ENCODE measurements at regions not wholly inside any gene's neighbourhood (a gene's known extent, or its start where the extent isn't known, plus 50 kb on each side); places are given as distances from the start of the nearest gene placed in this dataset.
A peak's percentile ranks its signal among the peaks of the same experiment; 100 is the strongest.

DNA sequence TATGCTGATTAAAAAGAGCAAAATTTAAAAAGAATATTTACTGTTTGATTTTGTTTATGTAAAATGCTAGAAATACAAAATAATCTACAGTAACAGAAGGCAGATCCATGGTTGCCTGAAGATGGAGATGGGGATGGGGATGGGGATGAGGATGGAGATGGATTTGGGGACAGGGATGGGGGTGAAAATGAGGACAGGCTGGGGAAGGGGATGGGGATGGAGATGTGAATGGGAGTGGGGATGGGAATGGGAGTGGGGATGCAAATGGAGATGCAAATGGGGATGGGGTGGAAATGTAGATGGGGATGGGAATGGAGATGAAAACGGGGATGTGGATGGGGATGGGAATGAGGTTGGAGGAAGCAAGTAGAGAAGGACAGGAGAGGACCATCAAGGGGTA lies 252.2 kb downstream of the PLPP3 start:
- H3K79me2 ChIP-seq (ENCODE audit: insufficient read depth): no peaks in the 10 kb centered on the region
- no peaks in the 10 kb centered on the region for H3K36me3 ChIP-seq (ENCODE audit: low read depth)
- no peak overlapping the region for H3K4me2 ChIP-seq (ENCODE audit: unreplicated experiment)
- no peaks in the 10 kb centered on the region for H3K9me3 ChIP-seq (ENCODE audit: low read depth)
- H3F3A ChIP-seq (ENCODE audit: insufficient read depth): no peaks in the 10 kb centered on the region
- DNase-seq: no peak
- H3K27me3 ChIP-seq (replicated peaks; ENCODE audit: insufficient read depth): no peaks in the 10 kb centered on the region
- no peaks in the 10 kb centered on the region for H4K20me1 ChIP-seq (ENCODE audit: insufficient read depth)
- no peak for TF ChIP-seq EZH2phosphoT487 (IDR thresholded peaks at IDR 0.05; ENCODE audit: insufficient read depth, low read depth)
- no peak for TF ChIP-seq EZH2 (IDR thresholded peaks at IDR 0.05; ENCODE audit: insufficient read depth, poor library complexity, severe bottlenecking)
- in situ Hi-C loops (cut with MboI): no loop called here
- H3K9ac ChIP-seq: no peak overlapping the region
- no peak overlapping the region for H2AFZ ChIP-seq
- H3K4me1 ChIP-seq (ENCODE audit: insufficient read depth): peaks cover 26% of the 10 kb centered on the region
- no peak overlapping the region for H3K27ac ChIP-seq
- H3K9me2 ChIP-seq (ENCODE audit: insufficient read depth): no peaks in the 10 kb centered on the region
- WGBS, 2 experiments (ENCODE audit: low coverage in 1 of 2, low lambda C conversion rate in 2 of 2, missing lambda C conversion rate in 2 of 2): 84 to 100% methylated on average over 1 of the region's 1 CpG
- no peak overlapping the region for H3K4me3 ChIP-seq

DNA sequence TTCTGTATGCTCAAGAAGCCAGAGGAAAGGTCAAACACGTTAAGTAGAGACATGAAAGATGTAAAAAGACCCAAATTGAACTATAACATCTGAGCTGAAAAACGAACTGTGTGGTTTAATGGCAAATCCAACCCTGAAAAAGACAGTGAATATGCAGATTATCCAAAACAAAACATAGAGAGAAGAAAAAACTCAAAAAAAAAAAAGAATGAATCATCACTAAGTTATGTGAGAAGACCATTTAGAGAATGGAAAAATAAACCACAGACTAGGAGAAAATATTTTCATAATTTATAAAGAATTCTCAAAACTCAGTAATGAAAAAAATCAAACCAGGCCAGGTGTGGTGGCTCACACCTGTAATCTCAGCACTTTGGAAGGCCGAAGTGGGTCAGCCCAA lies 253.3 kb downstream of the PLPP3 start:
- Histone ChIP-seq H3K4me1 (ENCODE audit: insufficient read depth) (peaks cover 26% of the 10 kb centered on the region), H3K9me2 (ENCODE audit: insufficient read depth) (no peaks in the 10 kb centered on the region), H2AFZ (0 out of 2 replicates have a peak overlapping the region, but pooled peaks have one; percentile 23), H3K4me2 (ENCODE audit: unreplicated experiment) (peak overlapping the region; percentile 10), H3K27me3 (replicated peaks; ENCODE audit: insufficient read depth) (no peaks in the 10 kb centered on the region), H3K36me3 (ENCODE audit: low read depth) (no peaks in the 10 kb centered on the region), H3K79me2 (ENCODE audit: insufficient read depth) (no peaks in the 10 kb centered on the region), H3K9ac (no peak overlapping the region), H3F3A (ENCODE audit: insufficient read depth) (no peaks in the 10 kb centered on the region), H3K27ac (no peak overlapping the region), H3K4me3 (no peak overlapping the region), H3K9me3 (ENCODE audit: low read depth) (no peaks in the 10 kb centered on the region), H4K20me1 (ENCODE audit: insufficient read depth) (no peaks in the 10 kb centered on the region)
- WGBS, 2 experiments (ENCODE audit: low coverage in 1 of 2, low lambda C conversion rate in 2 of 2, missing lambda C conversion rate in 2 of 2): 32 to 46% methylated on average over 3 of the region's 3 CpGs
- DNase-seq: peak; percentile 40
- in situ Hi-C loops (cut with MboI): no loop called here
- no peak for TF ChIP-seq EZH2phosphoT487 (IDR thresholded peaks at IDR 0.05; ENCODE audit: insufficient read depth, low read depth)
- TF ChIP-seq EZH2 (IDR thresholded peaks at IDR 0.05; ENCODE audit: insufficient read depth, poor library complexity, severe bottlenecking): no peak

DNA sequence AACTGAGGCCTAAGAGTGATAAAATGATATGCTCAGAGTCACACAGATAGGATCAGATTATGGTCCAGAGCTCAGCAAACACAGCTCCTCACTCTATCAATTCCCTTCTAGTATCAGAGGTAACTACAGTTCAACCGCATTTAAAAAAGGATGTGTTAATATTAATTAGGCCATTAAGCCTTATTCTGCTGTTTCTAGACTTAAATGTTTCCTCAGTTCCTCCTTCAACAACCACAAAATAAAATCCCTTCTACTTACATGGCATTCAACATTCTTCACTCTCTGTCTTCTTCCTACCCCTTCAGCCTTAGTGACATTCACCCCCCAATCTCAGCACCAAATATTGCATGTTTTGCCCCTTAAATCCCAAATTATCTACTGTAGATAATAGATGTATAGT lies 254.9 kb downstream of the PLPP3 start:
- Histone ChIP-seq H3K4me2 (ENCODE audit: unreplicated experiment) (no peak overlapping the region), H3K36me3 (ENCODE audit: low read depth) (no peaks in the 10 kb centered on the region), H3K9ac (no peak overlapping the region), H3K9me3 (ENCODE audit: low read depth) (no peaks in the 10 kb centered on the region), H3K4me3 (no peak overlapping the region), H3K27ac (no peak overlapping the region), H4K20me1 (ENCODE audit: insufficient read depth) (no peaks in the 10 kb centered on the region), H3K9me2 (ENCODE audit: insufficient read depth) (no peaks in the 10 kb centered on the region), H3F3A (ENCODE audit: insufficient read depth) (no peaks in the 10 kb centered on the region), H3K27me3 (replicated peaks; ENCODE audit: insufficient read depth) (no peaks in the 10 kb centered on the region), H2AFZ (no peak overlapping the region), H3K4me1 (ENCODE audit: insufficient read depth) (peaks cover 15% of the 10 kb centered on the region; the same call in 1 of the 2 replicates), H3K79me2 (ENCODE audit: insufficient read depth) (no peaks in the 10 kb centered on the region)
- 95 to 97% methylated on average over 1 of the region's 1 CpG for WGBS, 2 experiments (ENCODE audit: low coverage in 1 of 2, low lambda C conversion rate in 2 of 2, missing lambda C conversion rate in 2 of 2)
- in situ Hi-C loops (cut with MboI): no loop called here
- DNase-seq: no peak
- TF ChIP-seq EZH2 (IDR thresholded peaks at IDR 0.05; ENCODE audit: insufficient read depth, poor library complexity, severe bottlenecking) (no peak), EZH2phosphoT487 (IDR thresholded peaks at IDR 0.05; ENCODE audit: insufficient read depth, low read depth) (no peak)

DNA sequence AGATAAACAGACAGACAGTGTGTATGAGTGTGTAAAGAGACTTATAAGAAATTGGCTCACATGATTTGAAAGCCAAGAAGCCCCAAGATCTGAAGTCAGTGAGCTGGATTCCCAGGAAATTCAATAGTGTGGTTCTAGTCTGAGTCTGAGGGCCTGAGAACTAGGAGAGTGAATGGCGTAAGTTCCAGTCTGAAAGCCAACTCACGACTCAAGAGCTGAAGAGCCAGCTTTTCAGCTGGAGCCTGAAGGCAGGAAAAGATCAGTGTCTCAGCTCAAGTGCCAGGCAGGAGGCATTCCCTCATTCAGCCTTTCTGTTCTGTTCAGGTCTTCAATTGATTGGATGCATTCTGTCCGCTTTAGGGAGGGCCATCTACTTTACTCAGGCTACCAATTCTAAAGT lies 257.2 kb downstream of the PLPP3 start:
- no peaks in the 10 kb centered on the region for H3K36me3 ChIP-seq (ENCODE audit: low read depth)
- H3K4me1 ChIP-seq (ENCODE audit: insufficient read depth): peaks cover 11% of the 10 kb centered on the region; the same call in 1 of the 2 replicates
- no peaks in the 10 kb centered on the region for H3K79me2 ChIP-seq (ENCODE audit: insufficient read depth)
- TF ChIP-seq EZH2phosphoT487 (IDR thresholded peaks at IDR 0.05; ENCODE audit: insufficient read depth, low read depth) (no peak), EZH2 (IDR thresholded peaks at IDR 0.05; ENCODE audit: insufficient read depth, poor library complexity, severe bottlenecking) (no peak)
- no peak overlapping the region for H3K4me3 ChIP-seq
- in situ Hi-C loops (cut with MboI): no loop called here
- no peak overlapping the region for H3K9ac ChIP-seq
- no peaks in the 10 kb centered on the region for H3K9me2 ChIP-seq (ENCODE audit: insufficient read depth)
- no peak overlapping the region for H3K27ac ChIP-seq
- peak; percentile 20 for DNase-seq
- H4K20me1 ChIP-seq (ENCODE audit: insufficient read depth): no peaks in the 10 kb centered on the region
- no peaks in the 10 kb centered on the region for H3K27me3 ChIP-seq (replicated peaks; ENCODE audit: insufficient read depth)
- WGBS, 2 experiments (ENCODE audit: low coverage in 1 of 2, low lambda C conversion rate in 2 of 2, missing lambda C conversion rate in 2 of 2): 65 to 69% methylated on average over 3 of the region's 3 CpGs
- H3K9me3 ChIP-seq (ENCODE audit: low read depth): no peaks in the 10 kb centered on the region
- no peak overlapping the region for H2AFZ ChIP-seq
- no peaks in the 10 kb centered on the region for H3F3A ChIP-seq (ENCODE audit: insufficient read depth)
- H3K4me2 ChIP-seq (ENCODE audit: unreplicated experiment): no peak overlapping the region

DNA sequence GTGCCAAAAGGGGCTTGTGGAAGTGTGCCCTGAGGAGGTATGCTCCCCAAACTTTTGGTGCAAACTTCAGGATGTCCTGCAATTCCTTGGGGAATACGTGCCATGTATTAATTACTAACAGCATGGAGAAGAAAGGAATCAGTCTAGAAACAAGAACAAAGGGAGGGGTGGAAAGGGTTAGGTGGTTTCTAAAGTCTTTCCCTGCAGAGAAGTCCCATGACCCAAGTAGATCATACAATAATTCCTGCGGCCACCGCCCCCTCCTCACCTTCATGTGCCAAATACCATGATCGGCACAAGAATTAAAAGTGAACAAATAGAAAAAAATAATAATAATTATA lies 258.2 kb downstream of the PLPP3 start:
- TF ChIP-seq EZH2phosphoT487 (IDR thresholded peaks at IDR 0.05; ENCODE audit: insufficient read depth, low read depth): no peak
- 34 to 44% methylated on average over 4 of the region's 4 CpGs for WGBS, 2 experiments (ENCODE audit: low coverage in 1 of 2, low lambda C conversion rate in 2 of 2, missing lambda C conversion rate in 2 of 2)
- Histone ChIP-seq H3K4me3 (no peak overlapping the region), H3F3A (ENCODE audit: insufficient read depth) (no peaks in the 10 kb centered on the region), H3K9ac (no peak overlapping the region), H3K9me3 (ENCODE audit: low read depth) (no peaks in the 10 kb centered on the region), H3K36me3 (ENCODE audit: low read depth) (no peaks in the 10 kb centered on the region), H3K27ac (no peak overlapping the region), H3K4me1 (ENCODE audit: insufficient read depth) (peaks cover 8% of the 10 kb centered on the region; the same call in 1 of the 2 replicates), H2AFZ (no peak overlapping the region), H4K20me1 (ENCODE audit: insufficient read depth) (no peaks in the 10 kb centered on the region), H3K79me2 (ENCODE audit: insufficient read depth) (no peaks in the 10 kb centered on the region), H3K27me3 (replicated peaks; ENCODE audit: insufficient read depth) (no peaks in the 10 kb centered on the region), H3K9me2 (ENCODE audit: insufficient read depth) (no peaks in the 10 kb centered on the region), H3K4me2 (ENCODE audit: unreplicated experiment) (no peak overlapping the region)
- in situ Hi-C loops (cut with MboI): no loop called here
- DNase-seq: no peak
